HFF-Myc (cell line): ENCODE measurements at regions not wholly inside any gene's neighbourhood (a gene's known extent, or its start where the extent isn't known, plus 50 kb on each side); places are given as distances from the start of the nearest gene placed in this dataset.

Source experiments
- DNase-seq: peaks from one replicate; pipeline ENCODE4 v3.0.0-alpha.2; 2011; ENCODE audit warnings: low read depth; ENCODE audit errors: extremely low read depth
- H3K4me3 ChIP-seq: replicated peaks from 2 replicates; pipeline ENCODE4 v1.5.1; 2011; ENCODE audit warnings: low read depth, mild to moderate bottlenecking, control low read depth, low read length
- TF ChIP-seq, protein P1 (sequence below): IDR thresholded peaks from 2 replicates; pipeline ENCODE4 v1.5.1; 2012; ENCODE audit warnings: mild to moderate bottlenecking, low read depth, low read length, control low read depth; ENCODE audit errors: missing control alignments

DNA sequence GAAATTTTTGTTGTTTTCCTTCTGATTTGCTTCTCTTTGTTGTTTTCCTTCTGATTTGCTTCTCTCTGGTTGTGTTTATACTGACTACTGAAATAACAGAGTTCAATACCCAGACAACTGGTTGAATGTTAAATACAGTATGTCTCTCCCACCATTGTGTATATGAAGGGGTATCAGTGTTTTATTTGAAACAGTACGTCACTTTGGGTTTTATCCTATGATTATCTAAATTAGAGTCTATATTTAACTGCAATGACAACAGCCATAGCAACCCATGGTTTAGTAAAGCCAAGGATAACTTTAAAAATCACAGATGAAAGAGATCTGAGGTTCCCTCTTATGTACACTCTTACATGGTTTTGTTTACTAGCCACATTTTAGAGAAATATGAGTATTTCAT, 141.3 kb downstream of the GNAT3 start:
- TF ChIP-seq, protein P1, sequence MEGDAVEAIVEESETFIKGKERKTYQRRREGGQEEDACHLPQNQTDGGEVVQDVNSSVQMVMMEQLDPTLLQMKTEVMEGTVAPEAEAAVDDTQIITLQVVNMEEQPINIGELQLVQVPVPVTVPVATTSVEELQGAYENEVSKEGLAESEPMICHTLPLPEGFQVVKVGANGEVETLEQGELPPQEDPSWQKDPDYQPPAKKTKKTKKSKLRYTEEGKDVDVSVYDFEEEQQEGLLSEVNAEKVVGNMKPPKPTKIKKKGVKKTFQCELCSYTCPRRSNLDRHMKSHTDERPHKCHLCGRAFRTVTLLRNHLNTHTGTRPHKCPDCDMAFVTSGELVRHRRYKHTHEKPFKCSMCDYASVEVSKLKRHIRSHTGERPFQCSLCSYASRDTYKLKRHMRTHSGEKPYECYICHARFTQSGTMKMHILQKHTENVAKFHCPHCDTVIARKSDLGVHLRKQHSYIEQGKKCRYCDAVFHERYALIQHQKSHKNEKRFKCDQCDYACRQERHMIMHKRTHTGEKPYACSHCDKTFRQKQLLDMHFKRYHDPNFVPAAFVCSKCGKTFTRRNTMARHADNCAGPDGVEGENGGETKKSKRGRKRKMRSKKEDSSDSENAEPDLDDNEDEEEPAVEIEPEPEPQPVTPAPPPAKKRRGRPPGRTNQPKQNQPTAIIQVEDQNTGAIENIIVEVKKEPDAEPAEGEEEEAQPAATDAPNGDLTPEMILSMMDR: no peak
- H3K4me3 ChIP-seq: no peak overlapping the region
- no peak for DNase-seq

DNA sequence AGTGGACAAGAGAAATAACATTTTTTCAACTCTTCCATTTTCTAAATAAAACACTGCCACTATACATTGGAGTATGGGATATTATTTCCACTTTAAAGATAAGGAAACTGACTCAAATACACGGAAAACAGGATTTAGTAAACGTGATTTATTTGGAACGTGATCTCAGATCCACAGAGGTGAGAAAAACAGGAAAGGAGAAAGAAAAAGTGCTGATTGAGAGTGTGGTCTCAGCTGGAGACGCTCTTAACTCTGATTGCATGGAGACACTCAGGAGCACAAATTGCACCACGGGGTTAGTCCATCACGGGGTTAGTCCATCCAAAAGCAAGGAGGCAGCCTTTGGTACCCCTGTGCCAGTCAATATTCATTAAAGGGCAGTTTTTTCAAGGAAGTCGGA, 142.5 kb downstream of the GNAT3 start:
- no peak overlapping the region for H3K4me3 ChIP-seq
- no peak for DNase-seq
- TF ChIP-seq, protein P1: no peak

DNA sequence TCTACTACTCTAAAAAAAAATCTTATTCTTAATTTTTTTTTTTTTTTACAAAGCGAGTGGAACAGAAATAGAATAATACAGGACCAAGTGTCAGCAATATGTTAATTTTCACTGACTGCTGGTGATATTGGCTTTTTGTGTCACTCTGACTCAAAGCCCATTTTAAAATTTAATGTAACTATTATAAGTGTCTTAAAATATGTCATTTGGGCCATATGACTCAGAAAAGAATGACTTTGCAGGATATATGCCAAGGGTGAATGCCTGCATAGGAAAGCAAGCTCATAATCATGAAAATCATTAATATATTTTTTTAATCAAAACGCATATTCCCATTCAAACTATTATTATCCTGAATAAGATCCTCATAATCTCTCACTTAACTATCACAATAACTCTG, 149.2 kb downstream of the GNAT3 start:
- H3K4me3 ChIP-seq: no peak overlapping the region
- DNase-seq: no peak
- TF ChIP-seq, protein P1: no peak

DNA sequence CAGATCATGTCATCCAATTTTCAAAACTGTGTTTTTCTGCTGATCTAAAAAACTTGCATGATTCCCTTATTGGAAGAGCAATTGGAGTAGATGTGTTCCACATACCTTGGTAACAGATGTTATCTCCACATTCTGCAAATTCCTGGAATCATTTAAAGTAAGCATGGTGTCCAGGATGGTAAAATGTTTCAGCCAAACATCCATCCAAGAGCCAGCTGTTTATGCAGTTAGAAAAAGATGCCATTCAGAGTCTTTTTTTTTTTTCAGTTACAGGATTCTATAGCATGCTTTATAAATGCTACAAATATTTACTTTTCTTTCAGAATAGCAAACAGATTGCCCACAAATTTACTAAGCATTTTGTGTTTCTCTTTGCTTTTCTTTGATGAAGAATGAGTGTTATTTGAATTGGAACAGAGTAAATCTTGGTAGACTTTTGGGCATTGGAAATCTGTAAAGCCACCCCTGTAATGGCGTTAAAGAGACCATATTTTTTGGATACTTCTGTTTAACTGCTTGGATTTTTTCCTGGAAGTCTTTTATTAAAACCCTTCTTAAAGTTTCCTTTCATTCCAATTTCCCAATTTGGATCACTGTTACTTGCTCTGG, 149.8 kb downstream of the GNAT3 start:
- no peak overlapping the region for H3K4me3 ChIP-seq
- DNase-seq: peak; percentile 21
- TF ChIP-seq, protein P1: no peak

DNA sequence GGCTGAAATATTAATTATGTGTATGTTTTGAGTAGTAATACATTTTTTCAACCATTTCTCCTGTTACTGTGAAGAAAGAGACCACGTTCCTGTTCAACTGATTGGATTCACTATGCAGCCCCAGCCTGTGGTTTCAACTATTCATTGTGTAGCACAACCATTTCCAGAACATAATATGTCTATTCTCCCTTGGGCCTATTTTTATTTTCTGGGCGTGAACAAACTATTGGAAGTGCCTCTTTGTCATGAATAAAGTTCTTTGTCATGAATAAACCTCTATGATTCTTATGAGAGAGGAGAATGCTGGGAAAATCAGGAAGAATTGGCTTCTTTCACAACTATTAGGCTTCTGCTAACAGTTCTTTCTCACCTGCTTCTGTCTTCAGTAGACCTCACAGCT, 152.4 kb downstream of the GNAT3 start:
- TF ChIP-seq, protein P1: no peak

DNA sequence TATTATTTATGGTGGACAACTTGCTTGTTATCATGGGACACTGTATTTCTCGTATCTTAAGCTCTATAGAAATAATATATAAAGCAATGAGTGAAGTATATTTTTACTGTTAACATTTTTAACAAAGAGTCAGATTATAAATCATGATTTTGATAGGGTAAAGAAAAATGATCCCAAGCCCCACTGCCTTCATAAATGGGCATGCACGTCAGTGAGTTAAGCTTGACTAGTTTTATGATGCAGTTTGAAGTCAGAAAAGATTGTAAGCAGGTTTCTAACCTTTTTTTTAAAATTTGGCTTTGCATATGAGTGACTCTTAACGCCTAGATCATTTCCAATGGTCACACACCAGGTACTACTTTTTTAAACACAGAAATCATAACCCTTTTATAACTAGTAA, 152.8 kb downstream of the GNAT3 start:
- DNase-seq: no peak
- TF ChIP-seq, protein P1: no peak
- no peak overlapping the region for H3K4me3 ChIP-seq

More for the DNA sequence above, 152.4 kb downstream of the GNAT3 start:
- no peak for DNase-seq
- H3K4me3 ChIP-seq: no peak overlapping the region

DNA sequence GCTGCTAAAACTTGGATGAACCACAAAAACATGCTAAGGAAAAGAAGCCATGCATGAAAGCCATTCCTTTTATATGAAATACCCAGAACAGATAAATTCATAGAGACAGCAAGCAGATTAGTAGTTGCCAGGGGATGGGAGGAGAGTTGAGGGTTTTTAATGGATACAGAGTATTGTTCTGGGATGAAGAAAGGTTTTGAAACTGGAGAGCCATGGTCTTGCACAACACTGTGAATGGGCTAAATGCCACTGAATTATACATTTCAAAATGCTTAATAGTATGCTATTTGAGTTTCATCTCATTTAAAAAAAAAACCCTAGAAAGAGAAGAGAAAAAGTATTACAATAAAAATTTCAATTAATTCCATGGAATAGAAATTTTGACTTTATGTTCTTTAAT, 154.3 kb downstream of the GNAT3 start:
- no peak for DNase-seq
- TF ChIP-seq, protein P1: no peak
- H3K4me3 ChIP-seq: no peak overlapping the region
